IMR-90 (cell line): ENCODE measurements at regions not wholly inside any gene's neighbourhood (a gene's known extent, or its start where the extent isn't known, plus 50 kb on each side); places are given as distances from the start of the nearest gene placed in this dataset.

Source experiments
- ATAC-seq: fragments of 200-7000 bp; cut with Tn5 transposase; 2 replicates; pipeline ENCODE4 v1.9.1; 2020; ENCODE audit warnings: low read depth, mild to moderate bottlenecking, moderate library complexity
- BruUV-seq: library from RNA; stranded (reverse); fragments of 400-500 nt; replicated peaks from 2 replicates; lab custom pipeline; 2021; lab: Mats Ljungman, UMichigan
- CTCF ChIA-PET: fragments of 300-600 bp; formaldehyde crosslinking; extraction: SDS; loops from one replicate; lab custom pipeline; 2021; ENCODE audit warnings: antibody characterized with exemption; lab: Yijun Ruan, JAX
- POLR2A ChIA-PET: fragments of 300-600 bp; sonication (Branson Sonifier 250); formaldehyde crosslinking; loops from one replicate; lab custom pipeline; 2022; ENCODE audit warnings: antibody characterized with exemption; ENCODE audit not compliant: unreplicated experiment; lab: Charles Lee
- DNase-seq: peaks from one replicate; pipeline ENCODE4 v3.0.0; 2013
- H2AFZ ChIP-seq: replicated peaks from 2 replicates; pipeline ENCODE3; 2013; ENCODE audit warnings: low read length, mild to moderate bottlenecking; ENCODE audit not compliant: poor library complexity
- H2AK5ac ChIP-seq: 2 replicates; pipeline ENCODE4 v1.6.1; 2013; ENCODE audit warnings: low read depth, low read length, inconsistent platforms
- H2AK9ac ChIP-seq: replicated peaks from 2 replicates; pipeline ENCODE3; 2013; ENCODE audit warnings: mild to moderate bottlenecking, low read depth, low read length, moderate library complexity; ENCODE audit not compliant: poor library complexity
- H2BK120ac ChIP-seq: 2 replicates; pipeline ENCODE4 v1.6.1; 2013; ENCODE audit warnings: low read depth, low read length, inconsistent platforms
- H2BK15ac ChIP-seq: 3 replicates; pipeline ENCODE4 v1.6.1; 2013; ENCODE audit warnings: low read depth, low read length, inconsistent platforms
- H2BK20ac ChIP-seq: 2 replicates; pipeline ENCODE4 v1.6.1; 2013; ENCODE audit warnings: low read depth, mild to moderate bottlenecking, inconsistent platforms, low read length, moderate library complexity
- H2BK5ac ChIP-seq: 2 replicates; pipeline ENCODE4 v1.6.1; 2013; ENCODE audit warnings: mild to moderate bottlenecking, low read depth, low read length, inconsistent platforms; ENCODE audit not compliant: poor library complexity, severe bottlenecking
- H3K14ac ChIP-seq: replicated peaks from 2 replicates; pipeline ENCODE4 v1.6.1; 2013; ENCODE audit warnings: low read depth, low read length, inconsistent platforms
- H3K18ac ChIP-seq: 2 replicates; pipeline ENCODE4 v1.6.1; 2013; ENCODE audit warnings: low read depth, low read length, control low read depth
- H3K23ac ChIP-seq: 2 replicates; pipeline ENCODE4 v1.6.1; 2013; ENCODE audit warnings: low read depth, low read length, inconsistent platforms
- H3K27ac ChIP-seq: 2 replicates; pipeline ENCODE4 v1.5.1; 2013; ENCODE audit warnings: mild to moderate bottlenecking, control low read depth, low read length; ENCODE audit not compliant: insufficient read depth
- H3K27me3 ChIP-seq: 2 replicates; pipeline ENCODE4 v1.6.1; 2013; ENCODE audit warnings: low read length; ENCODE audit not compliant: control insufficient read depth, insufficient read depth
- H3K36me3 ChIP-seq: 2 replicates; pipeline ENCODE4 v1.6.1; 2013; ENCODE audit warnings: low read length, mixed read lengths; ENCODE audit not compliant: control insufficient read depth, insufficient read depth
- H3K4ac ChIP-seq: 2 replicates; pipeline ENCODE4 v1.6.1; 2013; ENCODE audit warnings: low read depth, low read length, inconsistent platforms
- H3K4me1 ChIP-seq: 2 replicates; pipeline ENCODE4 v1.6.1; 2013; ENCODE audit warnings: low read length, mixed read lengths; ENCODE audit not compliant: control insufficient read depth, insufficient read depth
- H3K4me2 ChIP-seq: 2 replicates; pipeline ENCODE4 v1.6.1; 2013; ENCODE audit warnings: low read depth, mild to moderate bottlenecking, control low read depth, low read length, moderate library complexity
- H3K4me3 ChIP-seq: 2 replicates; pipeline ENCODE4 v1.5.1; 2013; ENCODE audit warnings: low read depth, mild to moderate bottlenecking, control low read depth, low read length, moderate library complexity; ENCODE audit not compliant: insufficient read depth
- H3K56ac ChIP-seq: 2 replicates; pipeline ENCODE4 v1.6.1; 2013; ENCODE audit warnings: low read length, inconsistent platforms; ENCODE audit not compliant: insufficient read depth; ENCODE audit errors: extremely low read depth
- H3K79me1 ChIP-seq, 2 experiments: 2 replicates each; pipeline ENCODE4 v1.6.1; 2013; ENCODE audit warnings: low read length in 2 of 2, inconsistent platforms in 1 of 2, low read depth in 1 of 2
- H3K9ac ChIP-seq: 2 replicates; pipeline ENCODE4 v1.6.1; 2013; ENCODE audit warnings: low read depth, low read length, control low read depth
- H3K9me1 ChIP-seq: 2 replicates; pipeline ENCODE4 v1.6.1; 2013; ENCODE audit warnings: low read length, inconsistent platforms; ENCODE audit not compliant: insufficient read depth
- H3K9me3 ChIP-seq: 2 replicates; pipeline ENCODE4 v1.6.1; 2013; ENCODE audit warnings: low read length; ENCODE audit not compliant: control insufficient read depth, insufficient read depth
- H4K20me1 ChIP-seq: 2 replicates; pipeline ENCODE4 v1.6.1; 2013; ENCODE audit warnings: low read length, inconsistent platforms; ENCODE audit not compliant: insufficient read depth
- H4K5ac ChIP-seq: 2 replicates; pipeline ENCODE4 v1.6.1; 2013; ENCODE audit warnings: mild to moderate bottlenecking, low read depth, low read length, control low read depth
- H4K8ac ChIP-seq, 2 experiments: 2 replicates each; pipeline ENCODE4 v1.6.1; 2013; ENCODE audit warnings: low read depth in 2 of 2, low read length in 2 of 2, control low read depth in 1 of 2, inconsistent platforms in 1 of 2
- H4K91ac ChIP-seq: 2 replicates; pipeline ENCODE4 v1.6.1; 2013; ENCODE audit warnings: low read depth, low read length, inconsistent platforms; ENCODE audit not compliant: insufficient read depth
- CHD1 ChIP-seq: IDR thresholded peaks from 2 replicates; pipeline ENCODE4 v1.6.1; 2012; ENCODE audit warnings: low read depth, low read length, improper control_type of control experiment
- FOS ChIP-seq: fragments of 150-350 bp; IDR thresholded peaks from 2 replicates; pipeline ENCODE4 v1.6.1; 2016; ENCODE audit warnings: low read depth, low read length
- MAFK ChIP-seq: IDR thresholded peaks from 2 replicates; pipeline ENCODE4 v1.6.1; 2012; ENCODE audit warnings: low read depth, low read length, improper control_type of control experiment
- MAZ ChIP-seq: IDR thresholded peaks from 2 replicates; pipeline ENCODE4 v1.6.1; 2012; ENCODE audit warnings: low read depth, mild to moderate bottlenecking, low read length, improper control_type of control experiment, moderate library complexity, borderline replicate concordance
- POLR2A ChIP-seq: IDR thresholded peaks from 2 replicates; pipeline ENCODE4 v1.6.1; 2012; ENCODE audit warnings: mild to moderate bottlenecking, low read depth, low read length
- WGBS, 2 experiments: methylation state at CpG; one replicate each; pipeline versions ENCODE4 v1.1.5 to v1.1.7; 2013; ENCODE audit warnings: missing lambda C conversion rate in 2 of 2; ENCODE audit not compliant: insufficient read length in 1 of 2; ENCODE audit errors: extremely low coverage in 2 of 2; 5-methylcytosine and 5-hydroxymethylcytosine counted together
- dilution Hi-C: fragments of 300-500 bp; cut with HindIII; formaldehyde crosslinking; loops from one replicate; pipeline ENCODE4 v1.14.3; 2018; ENCODE audit warnings: low sequenced_read_pairs; ENCODE audit not compliant: unreplicated experiment
- in situ Hi-C: fragments of 300-500 bp; cut with MboI; formaldehyde crosslinking; loops from 3 replicates; pipeline ENCODE4 v1.14.3; 2019; ENCODE audit warnings: low sequenced_read_pairs, inconsistent platforms, mixed read lengths
- intact Hi-C: fragments of 100-400 bp; cut with micrococcal nuclease; formaldehyde crosslinking; loops from 2 replicates; pipeline ENCODE4 v1.10.0; 2022
- TF ChIP-seq, protein P1 (sequence below): conservative IDR thresholded peaks from 2 replicates; pipeline ENCODE4 v1.5.1; 2012; ENCODE audit warnings: mild to moderate bottlenecking, low read depth, low read length, improper control_type of control experiment
- TF ChIP-seq, protein P2 (sequence below): fragments of 150-350 bp; IDR thresholded peaks from 2 replicates; pipeline ENCODE4 v1.6.1; 2016; ENCODE audit warnings: low read depth, mild to moderate bottlenecking, low read length, moderate library complexity, borderline replicate concordance

DNA sequence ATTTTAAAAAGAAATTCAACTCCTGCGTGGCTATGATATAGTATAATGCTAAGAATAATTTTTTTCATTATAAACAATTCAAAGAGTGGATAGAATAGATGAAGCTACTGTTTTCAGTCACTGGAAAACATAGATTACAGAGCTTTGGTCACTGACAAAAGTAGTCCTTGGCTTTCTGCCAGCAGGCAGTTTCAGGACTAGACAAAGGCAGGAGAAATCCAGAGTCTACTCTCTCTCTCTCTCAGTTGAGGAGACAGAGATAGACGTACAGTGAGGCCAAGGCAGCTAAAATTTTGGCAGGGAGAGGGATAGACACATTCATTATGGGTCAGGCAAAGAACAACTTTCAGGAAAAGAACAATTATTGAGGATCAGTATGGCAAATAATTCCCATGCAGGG, 491.4 kb upstream of the CRIM1 start:
- no peak overlapping the region for H3K4me2 ChIP-seq
- no peak overlapping the region for H3K23ac ChIP-seq
- H2BK5ac ChIP-seq, result no peak overlapping the region
- H3K9me3 ChIP-seq, result no peaks in the 10 kb centered on the region
- no peak overlapping the region for H2AK9ac ChIP-seq
- H3K36me3 ChIP-seq, result no peaks in the 10 kb centered on the region
- ATAC-seq (no peak), DNase-seq (no peak)
- H3K4ac ChIP-seq, result no peak overlapping the region
- no peak overlapping the region for H3K9ac ChIP-seq
- no peak overlapping the region for H3K4me3 ChIP-seq
- in situ Hi-C loops (no loop called here), dilution Hi-C loops (no loop called here), intact Hi-C loops (no loop called here)
- H4K91ac ChIP-seq, result no peak overlapping the region
- no peak overlapping the region for H3K14ac ChIP-seq
- BruUV-seq, result no TSS peak
- H2BK120ac ChIP-seq, result no peak overlapping the region
- H3K27ac ChIP-seq, result no peak overlapping the region
- no peak for TF ChIP-seq POLR2A
- no peak for TF ChIP-seq FOS
- TF ChIP-seq MAFK, result no peak
- TF ChIP-seq MAZ, result no peak
- no peak for TF ChIP-seq CHD1
- TF ChIP-seq, protein P1, sequence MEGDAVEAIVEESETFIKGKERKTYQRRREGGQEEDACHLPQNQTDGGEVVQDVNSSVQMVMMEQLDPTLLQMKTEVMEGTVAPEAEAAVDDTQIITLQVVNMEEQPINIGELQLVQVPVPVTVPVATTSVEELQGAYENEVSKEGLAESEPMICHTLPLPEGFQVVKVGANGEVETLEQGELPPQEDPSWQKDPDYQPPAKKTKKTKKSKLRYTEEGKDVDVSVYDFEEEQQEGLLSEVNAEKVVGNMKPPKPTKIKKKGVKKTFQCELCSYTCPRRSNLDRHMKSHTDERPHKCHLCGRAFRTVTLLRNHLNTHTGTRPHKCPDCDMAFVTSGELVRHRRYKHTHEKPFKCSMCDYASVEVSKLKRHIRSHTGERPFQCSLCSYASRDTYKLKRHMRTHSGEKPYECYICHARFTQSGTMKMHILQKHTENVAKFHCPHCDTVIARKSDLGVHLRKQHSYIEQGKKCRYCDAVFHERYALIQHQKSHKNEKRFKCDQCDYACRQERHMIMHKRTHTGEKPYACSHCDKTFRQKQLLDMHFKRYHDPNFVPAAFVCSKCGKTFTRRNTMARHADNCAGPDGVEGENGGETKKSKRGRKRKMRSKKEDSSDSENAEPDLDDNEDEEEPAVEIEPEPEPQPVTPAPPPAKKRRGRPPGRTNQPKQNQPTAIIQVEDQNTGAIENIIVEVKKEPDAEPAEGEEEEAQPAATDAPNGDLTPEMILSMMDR, result no peak
- TF ChIP-seq, protein P2, sequence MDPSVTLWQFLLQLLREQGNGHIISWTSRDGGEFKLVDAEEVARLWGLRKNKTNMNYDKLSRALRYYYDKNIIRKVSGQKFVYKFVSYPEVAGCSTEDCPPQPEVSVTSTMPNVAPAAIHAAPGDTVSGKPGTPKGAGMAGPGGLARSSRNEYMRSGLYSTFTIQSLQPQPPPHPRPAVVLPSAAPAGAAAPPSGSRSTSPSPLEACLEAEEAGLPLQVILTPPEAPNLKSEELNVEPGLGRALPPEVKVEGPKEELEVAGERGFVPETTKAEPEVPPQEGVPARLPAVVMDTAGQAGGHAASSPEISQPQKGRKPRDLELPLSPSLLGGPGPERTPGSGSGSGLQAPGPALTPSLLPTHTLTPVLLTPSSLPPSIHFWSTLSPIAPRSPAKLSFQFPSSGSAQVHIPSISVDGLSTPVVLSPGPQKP, result no peak
- no peaks in the 10 kb centered on the region for H3K27me3 ChIP-seq
- no peak overlapping the region for H2AFZ ChIP-seq
- ChIA-PET POLR2A (no interaction called here), CTCF (interaction anchor here (0.6 kb wide), 1 partner anchor 172 kb away, joined by 3 read pairs; no protein-coding TSS in a partner anchor)
- H3K56ac ChIP-seq, result no peak overlapping the region
- no peak overlapping the region for H4K5ac ChIP-seq
- H3K18ac ChIP-seq, result no peak overlapping the region
- no peaks in the 10 kb centered on the region for H4K20me1 ChIP-seq
- H2BK15ac ChIP-seq, result no peak overlapping the region
- H3K79me1 ChIP-seq, result no peaks in the 10 kb centered on the region
- no peaks in the 10 kb centered on the region for H3K4me1 ChIP-seq
- H4K8ac ChIP-seq, result no peak overlapping the region
- no peak overlapping the region for H2AK5ac ChIP-seq
- no peak overlapping the region for H2BK20ac ChIP-seq
- H3K9me1 ChIP-seq, result no peaks in the 10 kb centered on the region
- no CpG with 5 or more reads among the region's 2 CpGs for WGBS, 2 experiments
